ENCODE measurements at regions not wholly inside any gene's neighbourhood (a gene's known extent, or its start where the extent isn't known, plus 50 kb on each side); places are given as distances from the start of the nearest gene placed in this dataset.
"Not testable (repeated sequence)": the region's sequence is repeated elsewhere in the genome, so short reads cannot be mapped to it uniquely, and the experiment has no call there.

DNA sequence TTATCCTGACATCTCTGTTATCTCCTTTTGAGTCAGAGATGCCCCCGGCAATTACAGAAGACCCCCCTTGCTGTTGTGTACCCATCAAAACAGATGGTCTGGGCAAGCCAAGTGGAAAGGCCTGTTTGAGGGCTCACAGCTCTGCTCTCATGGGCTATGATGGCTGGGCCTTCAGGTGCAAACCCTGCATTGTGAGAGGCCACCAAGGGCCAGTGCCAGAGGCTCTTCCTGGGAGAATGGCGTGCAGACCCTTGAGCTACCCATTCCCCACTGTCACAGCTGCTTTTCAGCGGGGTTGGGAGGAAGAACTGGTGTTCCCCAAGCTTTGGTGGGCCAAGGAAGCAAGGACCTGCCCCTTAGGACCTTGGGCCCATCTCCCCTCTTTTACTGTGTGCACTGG lies 174.7 kb upstream of the PPP1R26 start:
- no peak for DNase-seq (ENCODE audit: low read depth)
- TF ChIP-seq, protein P1, sequence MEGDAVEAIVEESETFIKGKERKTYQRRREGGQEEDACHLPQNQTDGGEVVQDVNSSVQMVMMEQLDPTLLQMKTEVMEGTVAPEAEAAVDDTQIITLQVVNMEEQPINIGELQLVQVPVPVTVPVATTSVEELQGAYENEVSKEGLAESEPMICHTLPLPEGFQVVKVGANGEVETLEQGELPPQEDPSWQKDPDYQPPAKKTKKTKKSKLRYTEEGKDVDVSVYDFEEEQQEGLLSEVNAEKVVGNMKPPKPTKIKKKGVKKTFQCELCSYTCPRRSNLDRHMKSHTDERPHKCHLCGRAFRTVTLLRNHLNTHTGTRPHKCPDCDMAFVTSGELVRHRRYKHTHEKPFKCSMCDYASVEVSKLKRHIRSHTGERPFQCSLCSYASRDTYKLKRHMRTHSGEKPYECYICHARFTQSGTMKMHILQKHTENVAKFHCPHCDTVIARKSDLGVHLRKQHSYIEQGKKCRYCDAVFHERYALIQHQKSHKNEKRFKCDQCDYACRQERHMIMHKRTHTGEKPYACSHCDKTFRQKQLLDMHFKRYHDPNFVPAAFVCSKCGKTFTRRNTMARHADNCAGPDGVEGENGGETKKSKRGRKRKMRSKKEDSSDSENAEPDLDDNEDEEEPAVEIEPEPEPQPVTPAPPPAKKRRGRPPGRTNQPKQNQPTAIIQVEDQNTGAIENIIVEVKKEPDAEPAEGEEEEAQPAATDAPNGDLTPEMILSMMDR (IDR thresholded peaks at IDR 0.05; ENCODE audit: control insufficient read depth, insufficient read depth, low read depth, low read length, missing control alignments), result no peak
- H3K4me3 ChIP-seq (ENCODE audit: control insufficient read depth, low read depth, low read length), result no peak overlapping the region

DNA sequence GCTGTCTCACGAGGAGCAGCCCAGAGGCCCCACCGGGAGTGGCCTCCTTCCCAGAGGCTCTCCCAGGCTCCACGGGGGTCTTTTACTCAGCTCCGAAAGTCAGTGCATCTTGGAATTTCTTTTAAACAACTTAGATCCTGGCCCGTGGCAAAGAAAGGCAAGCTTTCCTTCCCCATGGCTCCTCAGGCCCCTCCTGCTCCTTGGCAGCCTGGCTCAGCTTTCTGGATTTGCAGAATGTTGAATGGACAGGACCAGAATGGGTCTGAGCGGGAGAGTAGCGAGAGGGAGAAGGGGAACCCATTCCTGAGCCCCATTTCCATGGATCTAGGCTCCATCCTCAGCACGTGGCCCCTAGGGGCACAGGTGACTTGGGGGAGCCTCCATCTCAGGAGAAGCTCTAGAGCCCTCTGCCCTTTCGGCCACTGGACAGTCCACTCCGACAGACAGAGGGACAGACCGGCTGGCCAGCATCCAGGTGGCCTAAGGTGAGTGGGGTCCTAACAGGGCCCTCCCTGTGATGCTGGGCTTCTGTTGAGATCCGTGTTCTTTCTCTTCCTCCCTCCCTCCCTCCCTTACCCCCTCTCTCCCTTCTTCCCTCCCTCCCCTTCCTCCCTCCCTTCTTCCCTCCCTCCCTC lies 173.9 kb upstream of the PPP1R26 start:
- TF ChIP-seq, protein P1 (IDR thresholded peaks at IDR 0.05; ENCODE audit: control insufficient read depth, insufficient read depth, low read depth, low read length, missing control alignments), result no peak
- DNase-seq (ENCODE audit: low read depth), result no peak

DNA sequence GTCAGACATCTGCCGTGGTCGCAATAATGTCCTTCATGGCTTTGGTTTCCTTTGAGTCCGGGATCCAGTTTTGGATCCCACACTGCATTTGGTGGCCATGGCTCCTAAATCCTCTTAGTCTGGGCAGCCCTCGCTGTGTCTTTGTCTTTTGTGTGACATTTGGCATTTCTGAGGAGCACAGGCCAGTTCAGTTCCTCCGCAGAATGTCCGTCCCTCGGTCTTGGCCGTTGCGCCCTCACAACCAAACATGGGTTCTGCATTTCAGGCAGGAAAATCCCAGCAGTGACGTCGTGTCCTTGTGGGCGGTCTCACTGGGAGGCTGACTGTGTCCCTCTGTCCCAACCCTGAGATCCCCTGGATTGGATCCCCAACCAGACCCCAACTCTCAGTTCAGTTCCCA lies 172.9 kb upstream of the PPP1R26 start:
- no peak overlapping the region for H3K4me3 ChIP-seq (ENCODE audit: control insufficient read depth, low read depth, low read length)
- DNase-seq (ENCODE audit: low read depth), result no peak
- TF ChIP-seq, protein P1 (IDR thresholded peaks at IDR 0.05; ENCODE audit: control insufficient read depth, insufficient read depth, low read depth, low read length, missing control alignments), result no peak

More for the DNA sequence above, 173.9 kb upstream of the PPP1R26 start:
- H3K4me3 ChIP-seq (ENCODE audit: control insufficient read depth, low read depth, low read length), result no peak overlapping the region

DNA sequence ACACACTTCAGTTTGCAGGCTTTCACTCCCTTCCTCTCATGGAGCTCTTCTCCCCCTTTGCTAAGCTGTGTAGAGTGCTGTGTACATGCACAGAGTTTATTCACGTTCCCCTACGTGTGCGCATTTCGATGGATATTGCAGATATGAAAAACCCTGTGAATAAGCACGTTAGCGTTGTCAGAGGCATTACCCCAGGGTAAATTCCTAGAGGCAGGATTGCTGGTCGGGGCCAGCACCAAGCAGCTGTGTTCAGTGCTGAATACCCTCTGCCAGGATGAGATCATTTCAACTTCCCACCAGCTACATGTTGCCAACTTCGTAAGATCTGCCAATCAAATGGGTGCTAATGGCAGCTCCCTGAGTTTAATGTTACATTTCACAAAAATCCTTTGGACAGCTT lies 172.3 kb upstream of the PPP1R26 start:
- DNase-seq (ENCODE audit: low read depth), result no peak
- H3K4me3 ChIP-seq (ENCODE audit: control insufficient read depth, low read depth, low read length), result no peak overlapping the region
- TF ChIP-seq, protein P1 (IDR thresholded peaks at IDR 0.05; ENCODE audit: control insufficient read depth, insufficient read depth, low read depth, low read length, missing control alignments), result no peak

DNA sequence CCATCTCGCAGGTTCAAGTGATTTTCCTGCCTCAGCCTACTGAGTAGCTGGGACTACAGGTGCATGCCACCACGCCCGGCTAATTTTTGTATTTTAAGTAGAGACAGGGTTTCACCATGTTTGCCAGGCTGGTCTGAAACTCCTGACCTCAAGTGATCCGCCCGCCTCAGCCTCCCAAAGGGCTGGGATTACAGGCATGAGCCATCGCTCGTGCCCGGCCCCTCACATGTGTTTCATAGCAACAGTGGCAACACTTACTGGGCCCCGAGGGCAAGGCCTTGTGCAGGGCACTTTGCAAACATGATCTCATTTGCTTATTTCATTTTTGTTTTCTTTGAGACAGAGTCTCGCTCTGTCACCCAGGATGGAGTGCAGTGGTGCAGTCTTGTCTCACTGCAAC lies 171.7 kb upstream of the PPP1R26 start:
- DNase-seq (ENCODE audit: low read depth), result not testable (repeated sequence)

DNA sequence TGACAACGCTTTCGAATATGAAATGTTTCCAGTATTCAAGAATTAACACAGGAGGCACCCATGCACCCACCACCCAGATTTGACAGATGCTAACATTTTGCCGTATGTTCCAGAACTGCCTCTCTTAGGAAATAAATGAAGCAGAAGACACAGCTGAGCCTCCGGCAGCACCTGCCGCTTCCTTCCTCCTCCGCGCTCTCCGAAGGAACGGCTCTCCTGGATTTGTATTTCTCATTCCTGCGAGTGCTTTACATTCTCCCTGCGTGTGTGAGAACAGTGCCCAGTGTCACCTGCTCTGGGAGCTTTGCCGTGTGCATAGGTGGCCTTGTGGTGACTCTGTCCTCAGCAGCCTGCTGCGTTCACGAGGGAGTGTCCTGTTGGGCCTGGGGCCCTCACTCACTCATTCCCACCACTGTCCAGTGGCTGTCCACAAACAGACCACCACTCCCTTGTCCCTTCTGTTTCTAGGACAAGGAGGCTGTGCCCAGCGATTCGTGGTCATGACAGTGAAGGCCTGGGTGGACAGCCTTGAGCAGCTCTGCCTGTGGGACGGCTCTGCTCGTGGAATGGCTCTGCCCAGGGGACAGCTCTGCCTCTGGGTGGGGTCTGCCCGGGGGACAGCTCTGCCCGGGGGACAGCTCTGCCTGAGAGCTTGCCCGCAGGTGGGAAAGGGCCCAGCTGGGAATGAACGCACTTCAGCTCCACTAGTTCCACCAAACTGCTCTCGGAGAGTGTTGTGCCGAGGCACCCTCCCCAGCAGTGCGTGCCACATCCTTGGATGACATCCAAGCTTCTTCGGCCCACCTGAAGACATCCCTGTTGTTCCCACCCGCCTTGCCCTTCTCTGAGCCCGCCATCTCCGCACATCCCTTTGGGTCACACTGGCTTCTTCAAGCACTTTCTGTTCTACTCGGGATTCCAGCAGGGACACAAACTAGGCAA lies 170.5 kb upstream of the PPP1R26 start:
- no peak overlapping the region for H3K4me3 ChIP-seq (ENCODE audit: control insufficient read depth, low read depth, low read length)
- TF ChIP-seq, protein P1 (IDR thresholded peaks at IDR 0.05; ENCODE audit: control insufficient read depth, insufficient read depth, low read depth, low read length, missing control alignments), result no peak
- no peak for DNase-seq (ENCODE audit: low read depth)

More for the DNA sequence above, 171.7 kb upstream of the PPP1R26 start:
- H3K4me3 ChIP-seq (ENCODE audit: control insufficient read depth, low read depth, low read length), result not testable (repeated sequence)

DNA sequence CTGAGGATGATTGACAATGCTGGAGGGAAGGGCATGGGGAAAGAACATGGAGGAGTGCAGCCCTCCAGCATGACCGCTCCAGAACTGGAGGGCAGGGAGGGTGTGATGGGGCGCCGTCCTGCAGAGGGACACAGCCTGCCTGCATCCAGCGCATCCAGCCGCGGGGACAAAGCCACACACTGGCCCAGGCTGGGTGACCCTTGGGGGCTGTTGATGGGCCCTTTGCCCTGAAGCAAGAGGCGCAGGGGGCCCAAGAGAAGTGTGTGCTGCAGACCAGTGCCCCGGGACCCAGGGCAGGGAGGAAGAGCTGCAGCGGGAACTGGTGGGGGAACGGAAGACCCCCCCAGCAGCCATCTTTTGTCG lies 169.8 kb upstream of the PPP1R26 start:
- TF ChIP-seq, protein P1 (IDR thresholded peaks at IDR 0.05; ENCODE audit: control insufficient read depth, insufficient read depth, low read depth, low read length, missing control alignments), result no peak
- no peak for DNase-seq (ENCODE audit: low read depth)
- no peak overlapping the region for H3K4me3 ChIP-seq (ENCODE audit: control insufficient read depth, low read depth, low read length)

Data from AG09309 (cell line).